Esophagus squamous epithelium (tissue), 5 donors: ENCODE measurements at regions not wholly inside any gene's neighbourhood (a gene's known extent, or its start where the extent isn't known, plus 50 kb on each side); places are given as distances from the start of the nearest gene placed in this dataset.

Source experiments
- DNase-seq: peaks from one replicate; lab custom pipeline; 2025; lab: John Stamatoyannopoulos, UW
- H3K27ac ChIP-seq, 4 donors: fragments of 200-600 bp; sonication (generic); one replicate each; pipeline ENCODE4 v1.5.1; 2016 to 2019; ENCODE audit warnings: mild to moderate bottlenecking in 1 of 4
- H3K27me3 ChIP-seq, 4 donors: fragments of 200-600 bp; sonication (generic); 1 replicate in 3 of 4; 2 replicates in 1 of 4; pipeline versions ENCODE4 v1.5.1 to v1.6.0; 2017 to 2021; ENCODE audit warnings: antibody characterized with exemption in 1 of 4
- H3K36me3 ChIP-seq, 3 donors: fragments of 200-600 bp; sonication (generic); one replicate each; pipeline ENCODE4 v1.5.1; 2016 to 2019
- H3K4me1 ChIP-seq, 3 donors: fragments of 200-600 bp; sonication (generic); one replicate each; pipeline ENCODE4 v1.5.1; 2017 to 2019
- H3K4me3 ChIP-seq, 4 donors: fragments of 200-600 bp; sonication (generic); 1 replicate in 3 of 4; 2 replicates in 1 of 4; pipeline ENCODE4 v1.5.1; 2016 to 2019; ENCODE audit warnings: mild to moderate bottlenecking in 2 of 4, moderate library complexity in 1 of 4
- H3K9me3 ChIP-seq, 3 donors: fragments of 200-600 bp; sonication (generic); one replicate each; pipeline ENCODE4 v1.5.1; 2016 to 2019
- CTCF ChIP-seq, 6 experiments: fragments of 450-650 bp in 4 of 6; fragments of 200-600 bp in 2 of 6; sonication (generic) in 2 of 6; IDR thresholded peaks; one replicate each; pipeline ENCODE4 v1.5.1; 2016 to 2019; ENCODE audit warnings: antibody characterized with exemption in 6 of 6, mild to moderate bottlenecking in 4 of 6, moderate library complexity in 4 of 6
- POLR2A ChIP-seq, 4 donors: fragments of 450-650 bp; IDR thresholded peaks; one replicate each; pipeline ENCODE4 v1.6.1; 2017; ENCODE audit warnings: antibody characterized with exemption in 4 of 4, mild to moderate bottlenecking in 4 of 4, moderate library complexity in 3 of 4
- WGBS, 2 donors: methylation state at CpG; one replicate each; pipeline ENCODE4 v1.1.5; 2018; 5-methylcytosine and 5-hydroxymethylcytosine counted together
- intact Hi-C: fragments of 100-400 bp; cut with DNase I; formaldehyde crosslinking; loops from one replicate; pipeline ENCODE4 v1.15.0; 2022
- donor health status: DM: yes; HTN: yes; CAD: no.

- H3K4me3 ChIP-seq = no peak overlapping the region
- H3K4me1 ChIP-seq = no peaks in the 10 kb centered on the region
- no peaks in the 10 kb centered on the region for H3K27me3 ChIP-seq
- no peaks in the 10 kb centered on the region for H3K9me3 ChIP-seq
- H3K27ac ChIP-seq = no peak overlapping the region
- intact Hi-C loops = no loop called here
- DNase-seq = no peak
- WGBS, 2 donors = 62 to 71% methylated on average over 7 to 9 of the region's 9 CpGs
- no peaks in the 10 kb centered on the region for H3K36me3 ChIP-seq
- no peak for TF ChIP-seq POLR2A (IDR thresholded peaks at IDR 0.05)
- TF ChIP-seq CTCF (IDR thresholded peaks at IDR 0.05) = no peak
Observed at GRCh38 chrX:80173261-80173660, 158.7 kb downstream of the TBX22 start.

GRCh38 chrX:80174925-80175574 lies 160.5 kb downstream of the TBX22 start:
- 28 to 31% methylated on average over 3 of the region's 3 CpGs for WGBS, 2 donors
- intact Hi-C loops = no loop called here
- no peak for TF ChIP-seq POLR2A (IDR thresholded peaks at IDR 0.05)
- TF ChIP-seq CTCF (IDR thresholded peaks at IDR 0.05) = no peak
- Histone ChIP-seq H3K4me1 (no peaks in the 10 kb centered on the region), H3K4me3 (no peak overlapping the region), H3K27me3 (no peaks in the 10 kb centered on the region), H3K27ac (no peak overlapping the region), H3K36me3 (no peaks in the 10 kb centered on the region), H3K9me3 (no peaks in the 10 kb centered on the region)
- DNase-seq = no peak

- Histone ChIP-seq H3K9me3 (no peaks in the 10 kb centered on the region), H3K36me3 (no peaks in the 10 kb centered on the region), H3K27me3 (no peaks in the 10 kb centered on the region), H3K4me3 (no peak overlapping the region), H3K4me1 (no peaks in the 10 kb centered on the region), H3K27ac (no peak overlapping the region)
- no peak for DNase-seq
- WGBS, 2 donors = 10 to 27% methylated on average over 1 of the region's 1 CpG
- intact Hi-C loops = no loop called here
- TF ChIP-seq CTCF (IDR thresholded peaks at IDR 0.05) = no peak
- TF ChIP-seq POLR2A (IDR thresholded peaks at IDR 0.05) = no peak
Observed at GRCh38 chrX:80181079-80181478, 166.5 kb downstream of the TBX22 start.

GRCh38 chrX:80184854-80185253 lies 170.3 kb downstream of the TBX22 start:
- no peak for DNase-seq
- WGBS, 2 donors = 41 to 52% methylated on average over 2 of the region's 2 CpGs
- intact Hi-C loops = no loop called here

GRCh38 chrX:80206647-80207046 lies 192.1 kb downstream of the TBX22 start:
- DNase-seq = no peak
- no peak for TF ChIP-seq CTCF (IDR thresholded peaks at IDR 0.05)
- no peak for TF ChIP-seq POLR2A (IDR thresholded peaks at IDR 0.05)
- intact Hi-C loops = no loop called here

More at GRCh38 chrX:80184854-80185253, 170.3 kb downstream of the TBX22 start:
- Histone ChIP-seq H3K27ac (no peak overlapping the region), H3K27me3 (no peaks in the 10 kb centered on the region), H3K4me1 (no peaks in the 10 kb centered on the region), H3K36me3 (no peaks in the 10 kb centered on the region), H3K9me3 (no peaks in the 10 kb centered on the region), H3K4me3 (no peak overlapping the region)
- TF ChIP-seq POLR2A (IDR thresholded peaks at IDR 0.05) = no peak
- no peak for TF ChIP-seq CTCF (IDR thresholded peaks at IDR 0.05)

More at GRCh38 chrX:80206647-80207046, 192.1 kb downstream of the TBX22 start:
- Histone ChIP-seq H3K27ac (no peak overlapping the region), H3K27me3 (peaks cover 0 to 6% (median 0%) of the 10 kb centered on the region in 4 donors), H3K36me3 (no peaks in the 10 kb centered on the region), H3K9me3 (no peaks in the 10 kb centered on the region), H3K4me1 (no peaks in the 10 kb centered on the region), H3K4me3 (no peak overlapping the region)
- WGBS, 2 donors = 70 to 83% methylated on average over 1 to 2 of the region's 2 CpGs
